A172 (cell line): ENCODE measurements at regions not wholly inside any gene's neighbourhood (a gene's known extent, or its start where the extent isn't known, plus 50 kb on each side); places are given as distances from the start of the nearest gene placed in this dataset.
A peak's percentile ranks its signal among the peaks of the same experiment; 100 is the strongest.

Experiments used
- DNase-seq: peaks from one replicate; pipeline ENCODE4 v3.0.0-alpha.2; 2015; ENCODE audit warnings: low spot score

DNA sequence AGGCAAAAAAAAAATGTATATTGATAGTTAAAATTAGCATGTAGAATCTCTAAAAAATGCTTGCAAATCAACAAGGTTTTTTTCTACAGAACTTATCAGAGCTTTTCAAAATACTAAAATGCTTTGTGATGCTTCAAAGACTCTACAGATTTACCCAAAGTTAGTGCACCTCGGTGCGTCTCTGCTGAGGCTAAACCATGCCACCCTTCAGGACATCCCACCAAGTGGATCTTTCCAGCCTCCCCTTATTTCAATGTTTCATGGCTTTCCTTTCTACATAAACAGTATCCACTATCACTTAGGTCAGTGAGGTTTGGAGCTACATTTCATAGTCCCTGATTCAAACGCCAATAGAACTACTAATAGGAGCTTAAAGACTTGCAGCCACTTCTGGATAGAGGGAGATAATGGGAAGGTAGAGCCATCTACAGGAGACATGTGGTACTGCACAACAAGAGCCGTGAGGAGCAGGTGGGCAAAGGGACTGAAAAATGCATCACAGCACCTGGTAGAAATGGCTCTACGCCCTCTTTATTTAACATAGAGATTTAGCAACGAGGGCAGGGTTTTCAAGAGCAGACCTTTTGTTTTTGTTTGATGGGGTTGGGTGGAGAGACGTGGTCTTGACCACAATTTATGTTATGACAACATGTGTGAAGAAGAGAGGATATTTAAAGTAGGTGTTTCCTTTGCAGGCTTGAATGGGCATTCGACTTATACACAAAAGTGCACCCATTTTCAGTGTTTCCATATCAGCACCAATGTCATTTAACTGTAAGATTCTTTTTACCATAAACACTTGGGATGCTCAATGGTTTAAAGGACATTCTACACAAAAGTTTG lies 56.1 kb upstream of the SLC35G4 start:
- DNase-seq: peak; percentile 53

DNA sequence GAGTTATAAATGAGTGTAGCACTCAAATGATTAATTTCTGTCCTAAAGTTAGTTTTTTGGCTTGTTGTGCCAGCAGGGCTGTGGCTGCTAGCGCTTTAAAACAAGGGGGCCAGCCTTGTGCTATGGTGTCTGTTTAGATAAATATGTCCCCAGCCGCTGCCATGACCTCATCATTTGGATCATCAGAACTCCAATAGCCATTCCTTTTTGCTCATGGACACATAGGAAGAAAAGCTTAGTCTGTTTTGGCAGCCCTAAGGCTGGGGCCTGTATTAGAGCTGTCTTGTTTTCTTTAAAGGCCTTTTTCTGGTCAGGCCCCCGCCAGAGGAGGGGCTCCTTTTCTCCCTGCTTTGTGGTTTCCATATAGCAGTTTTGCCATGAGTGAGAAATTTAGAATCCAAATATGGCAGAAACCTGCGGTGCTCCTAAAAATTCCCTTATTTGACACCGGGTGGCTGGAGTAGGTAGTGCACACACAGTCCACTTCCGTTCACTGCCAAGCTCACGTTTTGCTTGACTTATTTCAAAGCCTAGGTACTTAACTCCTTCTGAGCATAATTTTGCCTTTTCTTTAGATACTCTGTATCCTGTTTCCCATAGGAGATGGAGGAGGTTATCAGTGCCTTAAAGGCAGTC lies 60.4 kb upstream of the SLC35G4 start:
- no peak for DNase-seq

DNA sequence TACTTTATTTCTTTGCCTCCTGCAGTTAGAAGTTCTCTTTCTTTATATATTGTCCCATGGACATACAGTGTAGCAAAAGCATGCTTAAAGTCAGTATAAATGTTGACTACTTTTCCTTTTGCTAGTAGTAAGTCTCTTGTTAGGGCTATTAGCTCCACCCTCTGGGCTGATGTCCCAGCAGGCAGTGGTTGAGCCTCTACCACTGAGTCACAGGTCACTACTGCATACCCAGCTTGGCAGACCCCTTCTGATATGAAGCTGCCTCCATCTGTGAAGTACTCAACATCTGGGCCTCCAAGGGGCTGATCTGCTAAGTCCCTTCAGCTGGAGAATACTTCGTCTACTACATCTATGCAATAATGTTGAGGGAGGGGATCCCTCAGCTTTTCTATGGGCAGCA lies 61.0 kb upstream of the SLC35G4 start:
- DNase-seq: no peak

DNA sequence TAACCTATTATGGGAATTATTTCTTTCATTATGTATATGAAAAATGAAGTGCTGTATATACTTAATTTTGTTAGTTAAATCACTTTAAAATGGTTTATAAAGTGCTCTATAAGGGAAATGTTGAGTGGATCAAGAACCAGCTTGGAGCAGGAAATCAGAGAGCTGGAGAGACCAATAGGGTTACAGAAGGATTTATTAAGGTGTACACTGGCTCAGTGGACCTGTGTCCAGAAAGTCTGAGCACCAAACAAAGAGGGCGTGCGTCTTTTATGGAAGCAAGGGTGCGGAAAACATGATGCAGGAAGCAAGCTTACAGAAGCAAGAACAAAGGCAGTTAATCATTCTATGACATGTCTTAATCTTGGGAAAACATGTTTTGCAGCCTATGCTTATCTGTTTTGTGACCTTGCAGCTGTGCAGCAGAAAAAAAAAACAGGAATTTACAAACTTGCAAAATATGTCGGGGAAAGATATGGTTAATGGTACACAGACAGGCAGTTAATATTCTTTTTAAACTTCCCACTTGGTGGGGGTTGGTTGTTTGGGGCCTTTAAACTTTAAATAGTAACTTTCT lies 65.2 kb upstream of the SLC35G4 start:
- DNase-seq: no peak

DNA sequence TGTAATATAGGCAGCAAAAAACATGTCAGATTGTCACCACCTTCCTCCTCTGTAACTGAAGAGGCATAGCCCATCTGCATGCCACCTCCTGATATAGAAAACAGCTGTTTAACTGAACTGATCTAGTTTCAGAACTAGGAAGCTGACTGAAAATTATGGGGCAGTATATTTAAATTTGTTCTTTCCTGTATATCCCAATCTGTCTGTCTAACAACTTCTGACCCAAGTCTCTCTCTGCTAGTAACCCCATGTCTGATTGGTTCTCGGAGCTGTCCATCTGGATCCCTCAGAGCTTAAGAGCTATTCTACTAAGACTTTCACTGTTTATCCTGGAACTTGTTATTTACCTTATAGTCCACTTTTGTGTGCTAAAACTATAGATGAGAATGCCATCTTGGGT lies 68.2 kb upstream of the SLC35G4 start:
- DNase-seq: no peak

DNA sequence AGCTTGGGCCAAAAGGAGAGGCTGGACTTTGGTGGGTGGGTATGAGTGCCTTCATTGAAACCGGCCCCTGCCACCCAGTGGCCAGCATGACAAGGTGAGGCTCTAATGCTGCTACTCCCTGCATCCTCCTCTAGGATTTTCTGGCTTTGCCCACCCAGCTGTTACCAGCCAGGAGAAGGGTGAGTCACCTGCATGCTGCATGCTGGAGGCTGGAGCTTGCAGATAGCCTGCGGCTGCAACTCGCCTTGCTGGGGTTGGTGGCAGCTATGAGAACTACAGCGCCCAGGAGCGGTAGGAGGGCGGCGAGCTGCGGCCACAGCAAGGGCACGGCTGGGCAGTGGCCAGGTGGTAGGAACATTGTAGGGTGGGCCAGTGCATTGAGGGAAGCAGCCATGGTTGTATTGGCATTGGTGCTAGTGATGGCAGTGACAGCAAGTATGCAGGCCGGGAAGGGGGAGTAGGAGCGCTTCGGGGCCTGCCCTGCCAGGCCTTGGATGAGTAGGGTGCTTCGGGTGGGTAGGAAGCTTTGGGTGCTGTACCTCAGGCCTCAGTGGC lies 75.4 kb upstream of the SLC35G4 start:
- DNase-seq: no peak

DNA sequence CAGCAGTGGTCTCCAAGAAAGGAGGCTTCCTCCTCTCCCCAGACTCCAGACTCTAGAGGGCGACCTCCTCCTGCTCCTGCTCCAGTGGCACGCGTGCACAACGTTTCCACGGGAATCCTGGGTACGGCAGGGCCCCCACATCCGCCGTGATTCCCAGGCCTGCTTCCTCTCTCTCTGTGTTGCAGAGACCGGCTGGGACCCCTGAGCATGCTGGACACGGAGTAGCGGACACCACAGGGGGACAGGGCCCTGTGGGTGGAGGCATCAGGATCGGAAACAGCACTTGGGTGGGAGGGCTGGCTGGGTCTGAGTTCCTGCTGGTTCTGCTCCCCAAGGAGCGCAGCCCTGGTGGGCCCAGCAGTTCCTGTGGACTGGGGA lies 75.9 kb upstream of the SLC35G4 start:
- no peak for DNase-seq

DNA sequence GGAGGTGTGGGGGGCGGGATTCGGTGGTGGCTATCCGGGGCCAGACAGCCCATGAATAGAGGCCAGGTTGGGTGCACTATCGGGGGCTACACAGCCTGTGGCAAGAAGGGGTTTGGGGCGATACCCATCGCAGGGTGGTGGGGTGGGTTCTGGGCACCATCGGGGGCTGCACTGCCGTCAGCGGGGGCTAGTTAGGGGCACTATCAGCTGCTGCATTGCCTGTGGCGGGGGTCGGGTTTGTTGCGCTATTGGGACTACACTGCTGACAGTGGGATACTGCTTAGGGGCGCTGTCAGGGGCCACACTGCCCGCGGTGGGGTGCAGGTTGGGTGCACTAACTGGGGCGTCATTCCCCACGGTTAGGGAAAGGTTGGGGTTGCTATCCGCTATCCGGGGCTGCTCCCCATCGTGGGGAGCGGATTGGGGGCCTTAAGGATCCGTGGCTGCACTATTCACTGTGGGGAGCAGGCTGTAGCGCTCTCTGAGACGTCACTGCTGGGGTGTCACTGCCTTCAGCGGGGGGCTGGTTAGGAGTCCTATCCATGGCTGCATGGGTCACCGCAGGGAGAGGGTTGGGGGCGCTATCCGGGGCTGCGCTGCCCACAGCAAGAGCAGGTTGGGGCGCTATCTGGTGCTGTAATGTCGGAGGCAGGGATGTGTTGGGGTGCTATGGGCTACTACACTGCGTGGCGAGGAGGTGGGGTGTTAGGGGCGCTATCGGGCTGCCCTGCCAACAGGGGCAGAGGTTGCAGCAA lies 76.5 kb upstream of the SLC35G4 start:
- no peak for DNase-seq

DNA sequence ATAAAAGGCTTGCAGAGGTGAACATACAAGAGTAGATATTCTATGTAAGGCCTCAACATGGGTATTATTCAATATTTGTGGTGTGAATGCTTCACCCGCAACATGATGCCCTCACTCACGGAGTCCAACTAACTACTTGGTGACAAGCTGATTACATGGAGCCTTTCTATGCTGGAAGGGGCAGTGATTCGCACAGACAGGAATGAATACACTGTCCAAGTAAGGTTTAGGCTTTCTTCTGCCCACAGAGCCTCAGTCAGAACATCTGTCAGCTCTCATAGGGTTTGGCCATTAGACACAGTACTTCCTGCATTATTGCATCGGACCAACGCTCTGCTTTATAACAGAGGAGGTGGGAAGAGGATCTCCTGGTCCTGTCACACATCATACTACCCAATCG lies 80.3 kb upstream of the SLC35G4 start:
- no peak for DNase-seq

DNA sequence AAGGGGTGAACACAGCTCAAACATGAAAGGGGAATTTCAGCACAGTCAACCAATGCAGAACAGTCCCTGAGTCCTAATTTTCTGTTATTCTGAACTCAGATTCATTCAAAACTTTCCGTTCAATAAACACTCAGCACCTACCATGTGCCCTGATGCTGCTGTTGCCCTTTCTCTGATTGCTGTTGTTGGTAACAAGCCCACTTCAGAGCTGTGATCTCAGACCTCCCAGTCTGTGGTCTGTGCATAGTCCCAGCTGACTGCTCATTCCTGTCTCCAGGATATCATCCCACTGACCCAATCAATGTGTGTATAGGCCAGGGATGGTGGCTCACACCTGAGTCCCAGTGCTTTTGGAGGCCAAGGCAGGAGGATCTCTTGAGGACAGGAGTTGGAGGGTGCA lies 82.7 kb upstream of the SLC35G4 start:
- no peak for DNase-seq

DNA sequence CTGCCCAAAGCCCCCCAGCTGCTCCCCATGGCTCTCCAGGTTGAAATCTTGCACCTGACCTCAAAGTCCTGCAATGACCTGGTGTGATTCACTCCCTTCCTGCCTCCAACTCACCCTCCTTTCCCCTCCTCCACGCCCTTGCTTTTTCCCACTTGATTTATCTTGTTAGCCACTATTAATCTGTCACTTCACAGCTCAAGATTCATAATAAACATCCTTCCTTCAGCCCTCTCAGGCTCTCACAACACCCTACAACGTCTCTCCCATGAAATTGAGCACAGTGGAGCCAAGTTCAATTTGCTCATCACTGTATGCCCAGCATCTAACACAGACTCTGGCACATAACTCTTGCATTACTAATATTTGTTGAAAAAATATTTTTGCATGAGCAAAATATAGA lies 85.6 kb upstream of the SLC35G4 start:
- peak; percentile 58 for DNase-seq

DNA sequence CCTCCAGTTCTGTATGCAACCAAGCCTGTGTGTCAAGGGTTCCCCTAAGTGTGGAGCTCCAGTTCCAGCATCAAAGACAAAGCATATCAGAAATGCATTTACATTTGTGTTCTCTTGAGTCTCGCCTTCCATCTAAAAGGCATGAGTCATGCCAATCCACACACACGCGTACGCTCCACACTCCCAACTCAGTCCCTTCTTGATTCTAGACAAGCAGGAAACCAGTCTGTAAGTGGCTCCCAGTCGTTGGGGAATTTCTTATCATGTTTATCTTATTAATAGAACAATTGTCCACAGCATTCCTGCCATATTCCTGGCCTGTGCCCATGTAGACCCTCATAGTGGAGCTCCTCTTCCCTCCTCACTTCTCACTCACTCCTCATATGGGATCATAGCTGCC lies 86.4 kb upstream of the SLC35G4 start:
- DNase-seq: no peak

DNA sequence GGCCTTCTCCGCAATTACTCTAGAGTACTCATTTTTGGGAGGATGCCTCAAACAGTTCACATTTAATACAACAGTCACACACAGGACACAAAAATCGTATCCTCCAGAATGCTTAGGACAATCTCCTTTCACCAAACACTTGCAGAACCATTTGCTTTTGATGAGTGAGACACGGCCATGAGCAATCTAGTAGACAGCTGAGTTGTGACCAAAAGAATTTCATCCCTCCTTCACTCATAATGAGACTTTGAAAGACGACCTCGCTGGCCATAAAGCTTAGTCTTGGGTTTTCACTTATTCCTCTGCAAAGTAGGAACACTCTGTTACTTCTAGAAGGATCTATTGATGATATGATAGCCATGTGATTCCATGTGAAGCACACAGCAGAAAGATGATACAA lies 87.5 kb upstream of the SLC35G4 start:
- no peak for DNase-seq

DNA sequence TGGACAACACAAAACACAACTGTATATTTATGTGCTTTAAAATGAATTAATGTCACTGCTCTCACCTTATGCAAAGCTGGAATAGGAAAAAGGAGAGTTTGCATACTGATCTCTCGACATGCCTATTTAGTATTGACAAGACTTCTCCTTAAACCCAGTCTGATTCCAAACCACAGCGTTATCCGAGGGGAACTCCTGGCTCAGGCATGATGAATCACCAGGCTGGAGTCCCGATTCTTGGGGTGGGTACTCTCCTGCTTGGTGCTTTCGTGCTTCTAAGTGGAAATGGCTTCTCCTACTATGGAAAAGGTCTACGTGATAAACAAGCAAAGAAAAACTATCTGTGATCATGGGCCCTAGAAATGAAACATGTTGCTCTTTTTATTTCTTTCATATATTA lies 88.9 kb upstream of the SLC35G4 start:
- DNase-seq: peak; percentile 59

DNA sequence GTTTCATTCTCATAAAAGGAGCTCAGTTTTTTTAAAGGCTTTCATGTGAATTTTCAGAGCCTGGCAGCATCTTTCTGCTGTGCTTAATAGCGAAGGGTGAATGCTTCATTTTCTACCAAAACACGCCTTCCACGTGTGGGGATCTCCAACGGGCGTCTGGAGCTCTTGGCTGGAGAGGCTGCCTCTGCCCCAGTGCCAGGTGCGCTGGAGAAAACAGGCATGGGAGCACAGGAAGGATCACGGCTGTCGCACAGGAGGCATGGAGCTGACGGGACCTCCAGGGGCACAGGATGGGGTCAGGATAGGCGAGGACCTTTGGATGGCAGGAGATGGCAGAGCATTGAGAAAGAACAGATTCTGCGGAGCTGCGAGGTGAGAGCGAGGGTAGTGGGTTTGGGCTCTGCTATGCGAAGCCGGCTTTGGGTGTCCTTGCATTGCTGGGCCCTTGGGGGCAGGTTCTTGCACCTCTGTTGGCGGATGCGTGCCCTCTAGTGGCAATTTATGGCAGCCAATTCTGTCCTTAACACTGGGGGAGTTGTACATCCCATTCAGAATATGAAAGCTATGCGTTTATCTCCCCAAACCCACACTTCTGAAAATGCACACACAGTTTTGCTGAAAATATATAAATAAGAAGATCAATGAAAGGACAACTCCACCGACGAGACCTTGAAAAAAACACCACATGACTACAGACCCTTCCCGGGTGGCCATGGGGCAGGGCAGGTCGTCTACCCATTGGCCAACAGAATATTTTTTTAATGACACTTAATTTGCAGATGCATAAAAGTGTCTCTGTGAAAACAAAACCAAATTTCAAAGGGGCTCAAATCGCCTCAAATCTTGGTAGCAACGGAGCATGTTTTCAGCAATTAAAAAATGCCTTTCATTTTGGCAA lies 90.4 kb upstream of the SLC35G4 start:
- peak; percentile 44 for DNase-seq

DNA sequence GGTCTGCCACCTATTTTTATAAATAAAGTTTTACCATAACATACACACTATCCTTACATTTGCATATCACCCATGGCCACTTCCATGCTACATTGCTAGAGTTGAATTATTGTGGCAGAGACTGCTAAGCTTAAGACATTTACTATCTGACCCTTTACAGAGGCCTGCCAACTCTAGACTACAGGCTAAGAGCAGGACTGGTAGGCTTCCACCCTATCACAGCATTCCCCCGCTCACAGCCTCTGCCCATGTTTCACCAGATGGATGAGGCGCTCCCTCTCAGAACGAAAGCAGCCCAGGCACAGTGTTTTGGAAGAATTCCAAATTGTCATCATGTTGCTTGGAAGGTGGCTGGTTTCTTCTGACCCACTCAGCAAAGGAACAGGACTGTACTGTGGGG lies 91.7 kb upstream of the SLC35G4 start:
- no peak for DNase-seq

DNA sequence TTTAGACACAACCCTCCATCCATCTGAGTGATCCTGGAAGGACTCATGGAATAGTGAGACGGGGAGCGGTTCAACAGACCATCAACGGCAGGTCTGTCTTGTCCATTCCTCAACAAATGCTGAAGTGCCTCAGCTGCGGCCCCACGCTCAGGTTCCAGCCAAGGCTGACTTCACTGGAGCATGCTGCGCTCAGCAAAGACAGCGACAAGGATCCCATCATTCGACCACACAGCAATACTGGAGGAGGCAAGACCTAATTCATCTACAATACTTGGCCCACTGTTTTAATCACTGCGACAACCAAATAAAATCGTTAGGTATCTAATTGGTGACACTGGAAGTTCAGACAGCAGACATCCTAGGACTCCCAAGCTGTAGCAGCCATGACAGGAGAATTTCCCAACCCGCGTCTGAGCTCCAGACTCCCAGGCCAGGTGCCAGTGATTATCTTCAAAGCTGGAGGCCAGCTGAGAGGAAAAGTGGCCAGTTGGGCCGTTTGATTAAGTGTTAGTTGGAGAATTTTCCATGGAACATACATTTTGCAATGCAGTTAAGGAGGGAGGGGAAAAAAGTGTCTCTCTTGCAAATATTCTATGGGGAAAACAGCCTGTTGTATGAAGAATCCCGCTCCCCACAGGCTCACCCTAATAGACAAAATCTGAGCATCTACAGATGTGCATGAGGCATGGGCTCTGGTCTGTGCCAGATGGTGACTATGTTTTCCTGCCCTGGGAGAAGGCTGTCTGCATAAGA lies 92.5 kb upstream of the SLC35G4 start:
- no peak for DNase-seq

DNA sequence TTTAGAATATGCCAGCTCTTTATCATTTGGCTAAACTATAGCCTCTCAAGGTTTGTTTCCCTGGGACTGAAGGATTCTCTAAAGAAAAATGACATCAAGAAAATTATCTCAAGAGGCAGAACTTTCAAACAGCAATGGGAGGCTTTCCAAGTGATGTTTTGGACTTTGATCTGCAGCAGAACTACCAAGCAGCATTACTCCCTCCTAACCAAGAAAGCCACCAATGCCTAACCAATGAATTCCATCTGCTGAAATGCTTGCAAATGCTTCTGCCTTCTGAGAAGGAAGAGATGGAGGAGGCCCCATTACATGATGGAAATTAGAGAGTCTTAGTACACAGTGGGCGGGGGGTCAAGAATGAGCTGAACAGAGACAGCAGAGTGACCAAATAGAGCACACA lies 95.1 kb upstream of the SLC35G4 start:
- no peak for DNase-seq

DNA sequence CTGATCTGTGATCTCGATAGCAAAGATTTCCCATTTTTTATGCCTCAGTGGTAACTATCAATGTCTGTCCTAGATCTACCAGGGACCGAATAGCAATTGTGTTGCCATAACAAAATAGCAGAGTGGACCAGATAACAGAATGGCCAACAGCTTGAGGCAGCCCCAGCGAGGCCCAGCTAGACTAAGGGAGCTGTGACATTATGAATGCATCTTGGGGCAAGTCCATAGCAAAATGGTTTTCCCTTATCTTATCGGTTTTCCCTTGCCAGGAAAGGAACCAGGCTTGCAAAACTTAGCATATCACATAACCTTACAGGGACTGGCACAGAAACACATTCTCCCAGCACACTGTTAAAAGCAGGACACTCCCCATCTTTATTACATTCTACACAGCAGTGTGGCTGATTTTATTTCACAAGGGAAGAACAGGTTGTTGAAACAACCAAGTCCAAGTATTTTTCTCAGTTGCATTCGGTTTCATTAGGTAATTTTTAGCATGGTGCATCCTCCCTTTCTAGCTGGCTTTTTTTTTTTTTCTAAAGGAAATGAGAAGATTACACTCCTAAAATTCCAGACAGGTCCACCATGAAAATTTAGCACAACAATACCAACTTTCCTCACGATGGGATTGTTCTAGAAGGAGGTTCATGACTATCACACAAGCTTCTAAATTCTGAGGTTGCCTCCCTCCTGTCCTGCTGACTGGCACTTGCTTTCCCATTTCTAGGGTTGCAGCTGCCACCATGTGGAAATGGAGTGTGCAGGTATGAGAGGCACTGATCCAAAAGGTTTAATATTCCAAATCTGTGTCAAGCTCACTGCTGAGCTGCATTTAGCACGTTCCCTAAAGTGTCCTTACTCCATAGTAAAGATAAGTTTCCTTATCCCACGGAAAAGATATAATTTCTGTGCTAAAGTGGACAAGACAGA lies 97.0 kb upstream of the SLC35G4 start:
- DNase-seq: peak; percentile 67
